Fibroblast of villous mesenchyme (primary cell): ENCODE measurements at regions not wholly inside any gene's neighbourhood (a gene's known extent, or its start where the extent isn't known, plus 50 kb on each side); places are given as distances from the start of the nearest gene placed in this dataset.

Experiments
- DNase-seq: peaks from one replicate; pipeline ENCODE4 v3.0.0-alpha.2; 2010; ENCODE audit warnings: low read depth
- H3K4me3 ChIP-seq: 2 replicates; pipeline ENCODE4 v1.5.1; 2011; ENCODE audit warnings: low read depth, mild to moderate bottlenecking, low read length
- CTCF ChIP-seq: IDR thresholded peaks from 2 replicates; pipeline ENCODE4 v1.5.1; 2012; ENCODE audit warnings: low read depth, mild to moderate bottlenecking, low read length; ENCODE audit not compliant: insufficient read depth

- no peak overlapping the region for H3K4me3 ChIP-seq
- TF ChIP-seq CTCF = no peak
- DNase-seq = no peak
Measured at GRCh38 chr2:67214585-67215185, 182.4 kb upstream of the ETAA1 start.

- H3K4me3 ChIP-seq = no peak overlapping the region
- DNase-seq = peak; percentile 88
- TF ChIP-seq CTCF = peak; percentile 81
Measured at GRCh38 chr2:67215214-67216055, 181.7 kb upstream of the ETAA1 start.

GRCh38 chr2:67216103-67216502, 181.0 kb upstream of the ETAA1 start:
- TF ChIP-seq CTCF = no peak
- peak; percentile 67 for DNase-seq
- H3K4me3 ChIP-seq = no peak overlapping the region

GRCh38 chr2:67216881-67217280, 180.3 kb upstream of the ETAA1 start:
- no peak for DNase-seq
- no peak overlapping the region for H3K4me3 ChIP-seq
- TF ChIP-seq CTCF = no peak

- no peak overlapping the region for H3K4me3 ChIP-seq
- DNase-seq = no peak
- no peak for TF ChIP-seq CTCF
Measured at GRCh38 chr2:67217398-67217797, 179.7 kb upstream of the ETAA1 start.

- no peak for TF ChIP-seq CTCF
- DNase-seq = no peak
- no peak overlapping the region for H3K4me3 ChIP-seq
Measured at GRCh38 chr2:67218056-67218455, 179.1 kb upstream of the ETAA1 start.
